ENCODE measurements at regions not wholly inside any gene's neighbourhood (a gene's known extent, or its start where the extent isn't known, plus 50 kb on each side); places are given as distances from the start of the nearest gene placed in this dataset.

- TF ChIP-seq POLR2AphosphoS5 (IDR thresholded peaks at IDR 0.05) = no peak
- TF ChIP-seq CTCF (IDR thresholded peaks at IDR 0.05) = no peak
- no peak for TF ChIP-seq POLR2A (IDR thresholded peaks at IDR 0.05)
- no peak overlapping the region for H3K27ac ChIP-seq
- H3K9me3 ChIP-seq = no peaks in the 10 kb centered on the region
- DNase-seq (ENCODE audit: low spot score in 2 of 2) = no peak
- no peaks in the 10 kb centered on the region for H3K4me1 ChIP-seq
- intact Hi-C loops (cut with DNase I; ENCODE audit: low total_unique reads) = no loop called here
- H3K27me3 ChIP-seq = no peaks in the 10 kb centered on the region
- no peaks in the 10 kb centered on the region for H3K36me3 ChIP-seq
- H3K4me3 ChIP-seq = no peak overlapping the region
These were observed 78.3 kb downstream of the IRX5 start for GRCh38 chr16:55008836-55009510.

- intact Hi-C loops (cut with DNase I; ENCODE audit: low total_unique reads) = no loop called here
- H3K9me3 ChIP-seq = no peaks in the 10 kb centered on the region
- H3K27me3 ChIP-seq = no peaks in the 10 kb centered on the region
- no peaks in the 10 kb centered on the region for H3K36me3 ChIP-seq
- no peak for DNase-seq (ENCODE audit: low spot score in 2 of 2)
- no peaks in the 10 kb centered on the region for H3K4me1 ChIP-seq
- TF ChIP-seq POLR2A (IDR thresholded peaks at IDR 0.05) (no peak), CTCF (IDR thresholded peaks at IDR 0.05) (no peak), POLR2AphosphoS5 (IDR thresholded peaks at IDR 0.05) (no peak)
- no peak overlapping the region for H3K4me3 ChIP-seq
- H3K27ac ChIP-seq = no peak overlapping the region
These were observed 78.9 kb downstream of the IRX5 start for GRCh38 chr16:55009581-55009980.

GRCh38 chr16:55010492-55011160 lies 80.0 kb downstream of the IRX5 start:
- intact Hi-C loops (cut with DNase I; ENCODE audit: low total_unique reads) = no loop called here
- no peaks in the 10 kb centered on the region for H3K27me3 ChIP-seq
- no peak overlapping the region for H3K4me3 ChIP-seq
- no peak for DNase-seq (ENCODE audit: low spot score in 2 of 2)
- no peaks in the 10 kb centered on the region for H3K9me3 ChIP-seq
- TF ChIP-seq POLR2AphosphoS5 (IDR thresholded peaks at IDR 0.05) (no peak), CTCF (IDR thresholded peaks at IDR 0.05) (no peak), POLR2A (IDR thresholded peaks at IDR 0.05) (no peak)
- no peaks in the 10 kb centered on the region for H3K4me1 ChIP-seq
- no peak overlapping the region for H3K27ac ChIP-seq
- no peaks in the 10 kb centered on the region for H3K36me3 ChIP-seq

- no peak overlapping the region for H3K27ac ChIP-seq
- intact Hi-C loops (cut with DNase I; ENCODE audit: low total_unique reads) = no loop called here
- no peaks in the 10 kb centered on the region for H3K36me3 ChIP-seq
- H3K4me3 ChIP-seq = no peak overlapping the region
- DNase-seq (ENCODE audit: low spot score in 2 of 2) = no peak
- H3K9me3 ChIP-seq = no peaks in the 10 kb centered on the region
- no peaks in the 10 kb centered on the region for H3K4me1 ChIP-seq
- no peak for TF ChIP-seq POLR2A (IDR thresholded peaks at IDR 0.05)
- TF ChIP-seq POLR2AphosphoS5 (IDR thresholded peaks at IDR 0.05) = no peak
- TF ChIP-seq CTCF (IDR thresholded peaks at IDR 0.05) = no peak
- no peaks in the 10 kb centered on the region for H3K27me3 ChIP-seq
These were observed 81.7 kb downstream of the IRX5 start for GRCh38 chr16:55012362-55012761.

GRCh38 chr16:55012793-55013192 lies 82.1 kb downstream of the IRX5 start:
- no peaks in the 10 kb centered on the region for H3K27me3 ChIP-seq
- no peak for DNase-seq (ENCODE audit: low spot score in 2 of 2)
- no peak overlapping the region for H3K4me3 ChIP-seq
- no peak overlapping the region for H3K27ac ChIP-seq
- TF ChIP-seq POLR2AphosphoS5 (IDR thresholded peaks at IDR 0.05) = no peak
- no peak for TF ChIP-seq CTCF (IDR thresholded peaks at IDR 0.05)
- no peak for TF ChIP-seq POLR2A (IDR thresholded peaks at IDR 0.05)
- no peaks in the 10 kb centered on the region for H3K4me1 ChIP-seq
- no peaks in the 10 kb centered on the region for H3K9me3 ChIP-seq
- no peaks in the 10 kb centered on the region for H3K36me3 ChIP-seq
- intact Hi-C loops (cut with DNase I; ENCODE audit: low total_unique reads) = no loop called here
